NCI-H2196 (cell line): ENCODE measurements at regions not wholly inside any gene's neighbourhood (a gene's known extent, or its start where the extent isn't known, plus 50 kb on each side); places are given as distances from the start of the nearest gene placed in this dataset.
"Not testable (repeated sequence)": the region's sequence is repeated elsewhere in the genome, so short reads cannot be mapped to it uniquely, and the experiment has no call there.

Source experiments
- DNase-seq: peaks from one replicate; lab custom pipeline; 2025; ENCODE audit not compliant: unreplicated experiment; lab: John Stamatoyannopoulos, UW

- DNase-seq: no peak
Observed at GRCh38 chr7:126022452-126022851, 1092.8 kb upstream of the POT1 start.

- no peak for DNase-seq
Observed at GRCh38 chr7:126016722-126017121, 1087.1 kb upstream of the POT1 start.

GRCh38 chr7:126005064-126005463, 1075.4 kb upstream of the POT1 start:
- DNase-seq: no peak

GRCh38 chr7:126001349-126001748, 1071.7 kb upstream of the POT1 start:
- DNase-seq: no peak

- no peak for DNase-seq
Observed at GRCh38 chr7:125984795-125985194, 1055.2 kb upstream of the POT1 start.

- DNase-seq: no peak
Observed at GRCh38 chr7:125971656-125972055, 1042.0 kb upstream of the POT1 start.

GRCh38 chr7:125966278-125967048, 1036.8 kb upstream of the POT1 start:
- DNase-seq: no peak

- peak; percentile 27 for DNase-seq
Observed at GRCh38 chr7:125934955-125935354, 1005.3 kb upstream of the POT1 start.

GRCh38 chr7:125934539-125934938, 1004.9 kb upstream of the POT1 start:
- DNase-seq: peak; percentile 35

- DNase-seq: no peak
Observed at GRCh38 chr7:125930848-125931247, 1001.2 kb upstream of the POT1 start.

GRCh38 chr7:125927556-125927955, 997.9 kb upstream of the POT1 start:
- DNase-seq: no peak

- no peak for DNase-seq
Observed at GRCh38 chr7:125926621-125927020, 997.0 kb upstream of the POT1 start.

GRCh38 chr7:125924037-125924436, 994.4 kb upstream of the POT1 start:
- DNase-seq: no peak

GRCh38 chr7:125915381-125915948, 985.8 kb upstream of the POT1 start:
- DNase-seq: not testable (repeated sequence)

GRCh38 chr7:125908711-125909110, 979.1 kb upstream of the POT1 start:
- DNase-seq: no peak

GRCh38 chr7:125899577-125899976, 970.0 kb upstream of the POT1 start:
- no peak for DNase-seq

- no peak for DNase-seq
Observed at GRCh38 chr7:125892434-125892833, 962.8 kb upstream of the POT1 start.

- no peak for DNase-seq
Observed at GRCh38 chr7:125878988-125879387, 949.4 kb upstream of the POT1 start.

GRCh38 chr7:125878235-125878956, 948.8 kb upstream of the POT1 start:
- DNase-seq: no peak

- DNase-seq: no peak
Observed at GRCh38 chr7:125877246-125877645, 947.6 kb upstream of the POT1 start.

- DNase-seq: no peak
Observed at GRCh38 chr7:125876431-125876830, 946.8 kb upstream of the POT1 start.

- DNase-seq: no peak
Observed at GRCh38 chr7:125871431-125871830, 941.8 kb upstream of the POT1 start.
